SU-DHL-6 (cell line): ENCODE measurements at regions not wholly inside any gene's neighbourhood (a gene's known extent, or its start where the extent isn't known, plus 50 kb on each side); places are given as distances from the start of the nearest gene placed in this dataset.

Source experiments
- H2AFZ ChIP-seq: fragments of 200-600 bp; sonication (generic); 2 replicates; pipeline ENCODE4 v1.6.1; 2014; ENCODE audit warnings: low read depth, mild to moderate bottlenecking, moderate library complexity, mixed read lengths, antibody characterized with exemption, low read length; ENCODE audit not compliant: severe bottlenecking
- H3F3A ChIP-seq: fragments of 200-600 bp; shearing (Covaris generic); 2 replicates; pipeline ENCODE4 v1.6.0; 2016; ENCODE audit warnings: antibody characterized with exemption, mild to moderate bottlenecking; ENCODE audit not compliant: insufficient read depth
- H3K27ac ChIP-seq: fragments of 200-600 bp; sonication (generic); 2 replicates; pipeline ENCODE4 v1.5.1; 2016; ENCODE audit warnings: low read depth, mild to moderate bottlenecking, low read length, moderate library complexity, mixed read lengths
- H3K27me3 ChIP-seq: fragments of 200-600 bp; sonication (generic), shearing (Covaris generic); 2 replicates; pipeline ENCODE4 v1.6.0; 2014; ENCODE audit warnings: mild to moderate bottlenecking, low read length
- H3K36me3 ChIP-seq: fragments of 200-600 bp; sonication (generic); 2 replicates; pipeline ENCODE4 v1.6.1; 2014; ENCODE audit warnings: mild to moderate bottlenecking, low read length, mixed read lengths
- H3K4me2 ChIP-seq: fragments of 300-600, 200-600 bp; shearing (Covaris generic), sonication (generic); 2 replicates; pipeline ENCODE4 v1.6.0; 2014; ENCODE audit warnings: low read length, low read depth, mild to moderate bottlenecking; ENCODE audit not compliant: poor library complexity, severe bottlenecking
- H3K4me3 ChIP-seq: fragments of 200-600 bp; sonication (generic); 2 replicates; pipeline ENCODE4 v1.5.1; 2014; ENCODE audit warnings: antibody characterized with exemption, low read length, mild to moderate bottlenecking, mixed read lengths; ENCODE audit not compliant: insufficient read depth, poor library complexity, severe bottlenecking
- H3K79me2 ChIP-seq: fragments of 200-600 bp; sonication (generic); 2 replicates; pipeline ENCODE4 v1.6.1; 2014; ENCODE audit warnings: mild to moderate bottlenecking, low read length, moderate library complexity; ENCODE audit not compliant: insufficient read depth
- H3K9ac ChIP-seq: fragments of 200-600 bp; sonication (generic); 2 replicates; pipeline ENCODE4 v1.7.0; 2014; ENCODE audit warnings: mild to moderate bottlenecking, low read length
- H3K9me2 ChIP-seq: fragments of 200-600 bp; sonication (generic); replicated peaks from 2 replicates; pipeline ENCODE4 v1.6.1; 2014; ENCODE audit warnings: low read length; ENCODE audit not compliant: insufficient read depth
- H3K9me3 ChIP-seq: fragments of 200-600 bp; sonication (generic); 2 replicates; pipeline ENCODE4 v1.6.1; 2014; ENCODE audit warnings: low read length, mixed read lengths; ENCODE audit not compliant: insufficient read depth
- H4K20me1 ChIP-seq: fragments of 200-600 bp; sonication (generic); 2 replicates; pipeline ENCODE4 v1.6.1; 2014; ENCODE audit warnings: low read depth, mild to moderate bottlenecking, antibody characterized with exemption, low read length, moderate library complexity, mixed read lengths
- CTCF ChIP-seq: fragments of 200-600 bp; sonication (generic); IDR thresholded peaks from one replicate; pipeline ENCODE4 v1.5.1; 2017; ENCODE audit warnings: antibody characterized with exemption, mild to moderate bottlenecking, low read length, moderate library complexity; ENCODE audit not compliant: insufficient read depth, poor library complexity, severe bottlenecking
- EZH2phosphoT487 ChIP-seq: fragments of 200-600 bp; sonication (generic), shearing (Covaris generic); conservative IDR thresholded peaks from 2 replicates; pipeline ENCODE4 v1.6.1; 2018; ENCODE audit warnings: mild to moderate bottlenecking, antibody characterized with exemption, low read length, moderate library complexity, mixed read lengths

DNA sequence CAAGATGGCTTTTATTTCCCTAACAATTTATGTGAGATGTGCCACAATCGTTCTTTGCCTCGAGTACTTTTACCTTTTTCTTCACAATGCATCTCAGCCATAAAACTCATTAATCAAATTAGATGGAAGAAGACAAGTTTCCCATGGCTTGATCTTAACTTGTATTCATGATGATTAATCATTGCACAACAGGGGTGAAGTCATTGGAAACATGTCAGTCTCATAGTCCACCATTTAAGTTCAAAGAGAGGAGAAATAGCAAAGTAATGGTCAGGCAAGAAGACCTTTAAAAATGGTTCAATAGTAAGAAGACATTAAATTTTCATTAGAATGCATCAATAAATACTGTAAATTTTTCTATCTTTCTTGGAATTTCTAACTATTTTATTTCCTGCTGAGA, 136.3 kb downstream of the FOXG1 start:
- no peaks in the 10 kb centered on the region for H3K9me2 ChIP-seq
- no peaks in the 10 kb centered on the region for H3K27me3 ChIP-seq
- no peaks in the 10 kb centered on the region for H3K9me3 ChIP-seq
- H3K9ac ChIP-seq, result no peak overlapping the region
- H3K27ac ChIP-seq, result no peak overlapping the region
- H3F3A ChIP-seq, result no peaks in the 10 kb centered on the region
- no peak overlapping the region for H3K4me2 ChIP-seq
- no peaks in the 10 kb centered on the region for H3K79me2 ChIP-seq
- no peaks in the 10 kb centered on the region for H4K20me1 ChIP-seq
- TF ChIP-seq EZH2phosphoT487 (no peak), CTCF (no peak)
- H2AFZ ChIP-seq, result no peak overlapping the region
- no peak overlapping the region for H3K4me3 ChIP-seq
- H3K36me3 ChIP-seq, result peaks cover 13% of the 10 kb centered on the region

GRCh38 chr14:28911521-28911920, 144.9 kb downstream of the FOXG1 start:
- no peak overlapping the region for H3K27ac ChIP-seq
- H3K9me3 ChIP-seq, result no peaks in the 10 kb centered on the region

GRCh38 chr14:28913056-28913455, 146.5 kb downstream of the FOXG1 start:
- Histone ChIP-seq H3K27me3 (no peaks in the 10 kb centered on the region), H3K79me2 (no peaks in the 10 kb centered on the region), H3K4me3 (no peak overlapping the region), H3K9me3 (no peaks in the 10 kb centered on the region), H3K27ac (no peak overlapping the region), H4K20me1 (no peaks in the 10 kb centered on the region), H3K9ac (no peak overlapping the region), H3F3A (no peaks in the 10 kb centered on the region), H3K4me2 (no peak overlapping the region), H3K36me3 (no peaks in the 10 kb centered on the region), H3K9me2 (no peaks in the 10 kb centered on the region), H2AFZ (no peak overlapping the region)
- no peak for TF ChIP-seq CTCF
- no peak for TF ChIP-seq EZH2phosphoT487

More at GRCh38 chr14:28911521-28911920, 144.9 kb downstream of the FOXG1 start:
- no peaks in the 10 kb centered on the region for H3F3A ChIP-seq
- H3K9ac ChIP-seq, result no peak overlapping the region
- no peaks in the 10 kb centered on the region; the same call in 1 of the 2 replicates for H3K36me3 ChIP-seq
- H3K4me2 ChIP-seq, result no peak overlapping the region
- no peaks in the 10 kb centered on the region for H4K20me1 ChIP-seq
- no peaks in the 10 kb centered on the region for H3K27me3 ChIP-seq
- no peak overlapping the region for H3K4me3 ChIP-seq
- TF ChIP-seq CTCF, result no peak
- TF ChIP-seq EZH2phosphoT487, result no peak
- H2AFZ ChIP-seq, result no peak overlapping the region
- H3K9me2 ChIP-seq, result no peaks in the 10 kb centered on the region
- H3K79me2 ChIP-seq, result no peaks in the 10 kb centered on the region

DNA sequence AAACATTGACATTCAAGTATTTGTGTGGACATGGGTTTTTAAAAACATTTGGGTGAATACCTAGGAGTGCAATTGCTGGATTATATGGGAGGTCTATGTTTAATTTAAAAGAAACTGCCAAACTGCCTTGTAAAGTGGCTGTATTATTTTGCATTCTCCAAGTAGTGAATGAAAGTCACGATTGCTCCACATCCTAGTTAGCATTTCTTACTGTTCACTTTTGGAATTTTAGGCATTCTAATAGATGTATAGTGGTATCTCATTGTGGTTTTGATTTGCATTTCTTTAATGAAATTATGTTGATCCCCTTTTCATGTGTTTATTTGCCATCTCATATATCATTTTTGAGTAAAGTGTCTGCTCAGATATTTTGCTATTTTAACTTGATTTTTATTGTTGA, 159.5 kb downstream of the FOXG1 start:
- no peak overlapping the region for H2AFZ ChIP-seq
- H3K27ac ChIP-seq, result no peak overlapping the region

More for the DNA sequence above, 159.5 kb downstream of the FOXG1 start:
- Histone ChIP-seq H3F3A (no peaks in the 10 kb centered on the region), H3K36me3 (no peaks in the 10 kb centered on the region), H3K9me2 (no peaks in the 10 kb centered on the region), H4K20me1 (no peaks in the 10 kb centered on the region), H3K27me3 (no peaks in the 10 kb centered on the region), H3K9me3 (no peaks in the 10 kb centered on the region), H3K9ac (no peak overlapping the region), H3K4me3 (no peak overlapping the region), H3K4me2 (no peak overlapping the region), H3K79me2 (no peaks in the 10 kb centered on the region)
- TF ChIP-seq EZH2phosphoT487 (no peak), CTCF (no peak)
